GM12878 (cell line): ENCODE measurements at regions not wholly inside any gene's neighbourhood (a gene's known extent, or its start where the extent isn't known, plus 50 kb on each side); places are given as distances from the start of the nearest gene placed in this dataset.

Source experiments
- ATAC-seq: fragments of 200-7000 bp; cut with Tn5 transposase; 3 replicates; pipeline ENCODE4 v1.9.1; 2020; ENCODE audit warnings: mild to moderate bottlenecking, moderate library complexity
- BruUV-seq: library from RNA; stranded (reverse); fragments of 400-500 nt; replicated peaks from 2 replicates; lab custom pipeline; 2021; lab: Mats Ljungman, UMichigan
- CTCF ChIA-PET: fragments of 300-600 bp; sonication (Branson Sonifier 250); formaldehyde crosslinking; extraction: SDS; loops from one replicate; lab custom pipeline; 2021; ENCODE audit warnings: inconsistent platforms; lab: Yijun Ruan, JAX
- POLR2A ChIA-PET: fragments of 350-600 bp; formaldehyde crosslinking; extraction: SDS; loops from one replicate; lab custom pipeline; 2021; ENCODE audit warnings: inconsistent platforms; lab: Charles Lee
- RAD21 ChIA-PET: fragments of 300-600 bp; sonication (Branson Sonifier 250); formaldehyde crosslinking; loops from one replicate; lab custom pipeline; 2023; ENCODE audit warnings: antibody characterized with exemption; ENCODE audit not compliant: unreplicated experiment; lab: Charles Lee
- SMC1A ChIA-PET: fragments of 300-600 bp; sonication (Branson Sonifier 250); formaldehyde crosslinking; loops from one replicate; lab custom pipeline; 2023; ENCODE audit not compliant: unreplicated experiment, uncharacterized antibody; lab: Charles Lee
- DNase-seq: peaks from one replicate; pipeline ENCODE4 v3.0.0-alpha.2; 2011; ENCODE audit warnings: low read depth, low spot score
- FAIRE-seq: peaks from 3 replicates; lab custom pipeline; 2011; peaks lifted over from hg19 to GRCh38; lab: Jason Lieb, UNC
- H2AFZ ChIP-seq: 2 replicates; pipeline ENCODE4 v1.6.0; 2011; ENCODE audit warnings: low read depth, low read length, control low read depth; ENCODE audit not compliant: control insufficient read depth
- H3K27ac ChIP-seq: 2 replicates; pipeline ENCODE4 v1.5.1; 2011; ENCODE audit warnings: control low read depth; ENCODE audit not compliant: control insufficient read depth, insufficient read depth
- H3K27me3 ChIP-seq, 2 experiments: replicated peaks in 1 of 2; 2 replicates each; pipeline versions ENCODE4 v1.6.0 to v1.6.1; 2011; ENCODE audit warnings: low read length in 1 of 2; ENCODE audit not compliant: control insufficient read depth in 2 of 2, insufficient read depth in 2 of 2
- H3K36me3 ChIP-seq, 2 experiments: 2 replicates each; pipeline ENCODE4 v1.5.1; 2011; ENCODE audit warnings: low read length in 1 of 2; ENCODE audit not compliant: control insufficient read depth in 2 of 2, insufficient read depth in 2 of 2
- H3K4me1 ChIP-seq: 2 replicates; pipeline ENCODE4 v1.6.1; 2011; ENCODE audit warnings: mild to moderate bottlenecking, low read length, moderate library complexity, mixed read lengths; ENCODE audit not compliant: control insufficient read depth, insufficient read depth
- H3K4me2 ChIP-seq: 2 replicates; pipeline ENCODE4 v1.6.0; 2011; ENCODE audit warnings: control low read depth; ENCODE audit not compliant: control insufficient read depth, insufficient read depth
- H3K4me3 ChIP-seq: fragments of 200-600 bp; sonication (generic); 2 replicates; pipeline ENCODE4 v1.5.1; 2016
- H3K79me2 ChIP-seq: 2 replicates; pipeline ENCODE4 v1.6.0; 2011; ENCODE audit warnings: low read length; ENCODE audit not compliant: control insufficient read depth, insufficient read depth
- H3K9ac ChIP-seq: 2 replicates; pipeline ENCODE4 v1.8.0; 2011; ENCODE audit warnings: low read length, control low read depth, mixed read lengths; ENCODE audit not compliant: control insufficient read depth, insufficient read depth
- H3K9me3 ChIP-seq: replicated peaks from 3 replicates; pipeline ENCODE4 v1.5.1; 2011; ENCODE audit warnings: mild to moderate bottlenecking, low read length; ENCODE audit not compliant: control insufficient read depth, insufficient read depth
- H4K20me1 ChIP-seq: 2 replicates; pipeline ENCODE4 v1.6.0; 2011; ENCODE audit not compliant: control insufficient read depth, insufficient read depth
- CHD1 ChIP-seq: IDR thresholded peaks from 2 replicates; pipeline ENCODE4 v1.6.1; 2012; ENCODE audit warnings: low read depth, low read length, improper control_type of control experiment
- HDAC2 ChIP-seq: fragments of 200-600 bp; sonication (generic); IDR thresholded peaks from 2 replicates; pipeline ENCODE4 v1.6.1; 2017
- IKZF1 ChIP-seq: fragments of 450-650 bp; conservative IDR thresholded peaks from 2 replicates; pipeline ENCODE4 v1.6.1; 2017; ENCODE audit warnings: antibody characterized with exemption, mild to moderate bottlenecking
- JUNB ChIP-seq: IDR thresholded peaks from 2 replicates; pipeline ENCODE4 v1.6.1; 2016; ENCODE audit warnings: antibody characterized with exemption, mild to moderate bottlenecking
- NFYB ChIP-seq: IDR thresholded peaks from 2 replicates; pipeline ENCODE4 v1.6.1; 2011; ENCODE audit warnings: low read depth, mild to moderate bottlenecking, low read length, improper control_type of control experiment, moderate library complexity; ENCODE audit not compliant: insufficient read depth
- WGBS: methylation state at CpG from one replicate; pipeline ENCODE4 v1.1.6; 2016; ENCODE audit warnings: low lambda C conversion rate; ENCODE audit not compliant: insufficient replicate concordance, insufficient coverage; ENCODE audit errors: missing lambda C conversion rate; 5-methylcytosine and 5-hydroxymethylcytosine counted together
- in situ Hi-C: fragments of 300-500 bp; cut with MboI; formaldehyde crosslinking; loops from 9 replicates; pipeline ENCODE4 v1.14.3; 2018; ENCODE audit warnings: mixed read lengths
- intact Hi-C: fragments of 100-400 bp; cut with micrococcal nuclease; formaldehyde crosslinking; loops from one replicate; pipeline ENCODE4 v1.14.2; 2022; ENCODE audit not compliant: unreplicated experiment
- TF ChIP-seq, protein P1 (sequence below): fragments of 450-650 bp; IDR thresholded peaks from 2 replicates; pipeline ENCODE4 v1.6.1; 2017; ENCODE audit warnings: antibody characterized with exemption, mild to moderate bottlenecking, moderate library complexity

GRCh38 chr4:32192991-32193390, 1472.8 kb downstream of the PCDH7 start (continued):
- TF ChIP-seq, protein P1, sequence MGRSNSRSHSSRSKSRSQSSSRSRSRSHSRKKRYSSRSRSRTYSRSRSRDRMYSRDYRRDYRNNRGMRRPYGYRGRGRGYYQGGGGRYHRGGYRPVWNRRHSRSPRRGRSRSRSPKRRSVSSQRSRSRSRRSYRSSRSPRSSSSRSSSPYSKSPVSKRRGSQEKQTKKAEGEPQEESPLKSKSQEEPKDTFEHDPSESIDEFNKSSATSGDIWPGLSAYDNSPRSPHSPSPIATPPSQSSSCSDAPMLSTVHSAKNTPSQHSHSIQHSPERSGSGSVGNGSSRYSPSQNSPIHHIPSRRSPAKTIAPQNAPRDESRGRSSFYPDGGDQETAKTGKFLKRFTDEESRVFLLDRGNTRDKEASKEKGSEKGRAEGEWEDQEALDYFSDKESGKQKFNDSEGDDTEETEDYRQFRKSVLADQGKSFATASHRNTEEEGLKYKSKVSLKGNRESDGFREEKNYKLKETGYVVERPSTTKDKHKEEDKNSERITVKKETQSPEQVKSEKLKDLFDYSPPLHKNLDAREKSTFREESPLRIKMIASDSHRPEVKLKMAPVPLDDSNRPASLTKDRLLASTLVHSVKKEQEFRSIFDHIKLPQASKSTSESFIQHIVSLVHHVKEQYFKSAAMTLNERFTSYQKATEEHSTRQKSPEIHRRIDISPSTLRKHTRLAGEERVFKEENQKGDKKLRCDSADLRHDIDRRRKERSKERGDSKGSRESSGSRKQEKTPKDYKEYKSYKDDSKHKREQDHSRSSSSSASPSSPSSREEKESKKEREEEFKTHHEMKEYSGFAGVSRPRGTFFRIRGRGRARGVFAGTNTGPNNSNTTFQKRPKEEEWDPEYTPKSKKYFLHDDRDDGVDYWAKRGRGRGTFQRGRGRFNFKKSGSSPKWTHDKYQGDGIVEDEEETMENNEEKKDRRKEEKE, result no peak

GRCh38 chr4:32196950-32197688, 1477.0 kb downstream of the PCDH7 start:
- SMC1A ChIA-PET, result no interaction called here
- 18% methylated on average over 10 of the region's 10 CpGs for WGBS
- H3K27me3 ChIP-seq, result no peaks in the 10 kb centered on the region
- no peaks in the 10 kb centered on the region for H3K36me3 ChIP-seq
- H4K20me1 ChIP-seq, result no peaks in the 10 kb centered on the region
- no peak overlapping the region for H3K27ac ChIP-seq
- no peak for TF ChIP-seq CHD1
- no peak for TF ChIP-seq JUNB
- no peak for TF ChIP-seq IKZF1
- TF ChIP-seq HDAC2, result no peak
- no peak for TF ChIP-seq NFYB
- DNase-seq, result no peak
- no peak overlapping the region for H2AFZ ChIP-seq
- BruUV-seq, result no TSS peak
- no peak for ATAC-seq
- intact Hi-C loops (no loop called here), in situ Hi-C loops (no loop called here)
- POLR2A ChIA-PET, result no interaction called here
- H3K79me2 ChIP-seq, result no peaks in the 10 kb centered on the region
- FAIRE-seq, result no peak
- no peak overlapping the region for H3K4me3 ChIP-seq
- RAD21 ChIA-PET, result no interaction called here
- CTCF ChIA-PET, result no interaction called here
- H3K9ac ChIP-seq, result no peak overlapping the region
- no peaks in the 10 kb centered on the region for H3K9me3 ChIP-seq
- H3K4me2 ChIP-seq, result no peak overlapping the region
- no peaks in the 10 kb centered on the region for H3K4me1 ChIP-seq
